SK-N-SH (cell line): ENCODE measurements at regions not wholly inside any gene's neighbourhood (a gene's known extent, or its start where the extent isn't known, plus 50 kb on each side); places are given as distances from the start of the nearest gene placed in this dataset.

Experiments
- CTCF ChIA-PET: fragments of 300-600, 350-600 bp; formaldehyde crosslinking; extraction: SDS; loops from one replicate; lab custom pipeline; 2021; lab: Yijun Ruan, JAX
- POLR2A ChIA-PET: fragments of 350-600 bp; sonication (Branson Sonifier 250); formaldehyde crosslinking; extraction: SDS; loops from one replicate; lab custom pipeline; 2020; ENCODE audit warnings: antibody characterized with exemption, inconsistent platforms; lab: Yijun Ruan, JAX
- DNase-seq: peaks from one replicate; pipeline ENCODE4 v3.0.0; 2012
- H2AFZ ChIP-seq: fragments of 200-600 bp; sonication (generic); 2 replicates; pipeline ENCODE4 v1.8.1; 2016; ENCODE audit warnings: antibody characterized with exemption, mild to moderate bottlenecking, low read depth
- H3F3A ChIP-seq: fragments of 200-600 bp; sonication (generic); replicated peaks from 2 replicates; pipeline ENCODE3; 2016; ENCODE audit warnings: antibody characterized with exemption, mild to moderate bottlenecking; ENCODE audit not compliant: insufficient read depth
- H3K27ac ChIP-seq, 2 experiments: fragments of 200-500 bp in 1 of 2; fragments of 200-600 bp in 1 of 2; sonication (Bioruptor generic) in 1 of 2; sonication (generic), shearing (Covaris generic) in 1 of 2; 2 replicates each; pipeline versions ENCODE4 v1.5.1 to v1.6.1; 2014 to 2016; ENCODE audit warnings: low read depth in 2 of 2, inconsistent platforms in 1 of 2, low read length in 1 of 2, mild to moderate bottlenecking in 1 of 2, mixed read lengths in 1 of 2
- H3K27me3 ChIP-seq: fragments of 200-600 bp; sonication (generic), shearing (Covaris generic); 2 replicates; pipeline ENCODE4 v1.6.1; 2016; ENCODE audit warnings: mixed run types; ENCODE audit not compliant: insufficient read depth
- H3K36me3 ChIP-seq, 2 experiments: fragments of 200-500 bp in 1 of 2; fragments of 200-600 bp in 1 of 2; sonication (Bioruptor generic) in 1 of 2; sonication (generic) in 1 of 2; replicated peaks in 1 of 2; 2 replicates each; pipeline versions ENCODE3 to v1.5.1; 2014 to 2016; ENCODE audit warnings: low read length in 1 of 2, mild to moderate bottlenecking in 1 of 2; ENCODE audit not compliant: insufficient read depth in 2 of 2, control insufficient read depth in 1 of 2
- H3K4me1 ChIP-seq, 2 experiments: fragments of 200-500 bp in 1 of 2; fragments of 200-600 bp in 1 of 2; sonication (Bioruptor generic) in 1 of 2; sonication (generic), shearing (Covaris generic) in 1 of 2; 2 replicates each; pipeline versions ENCODE4 v1.5.1 to v1.6.1; 2014 to 2016; ENCODE audit warnings: low read depth in 1 of 2, low read length in 1 of 2, mixed run types in 1 of 2; ENCODE audit not compliant: insufficient read depth in 2 of 2, control insufficient read depth in 1 of 2
- H3K4me2 ChIP-seq: fragments of 200-600 bp; sonication (generic), shearing (Covaris generic); 2 replicates; pipeline ENCODE4 v1.6.1; 2017; ENCODE audit warnings: mixed run types
- H3K4me3 ChIP-seq, 2 experiments: fragments of 200-500 bp in 1 of 2; fragments of 200-600 bp in 1 of 2; sonication (Bioruptor generic) in 1 of 2; sonication (generic), shearing (Covaris generic) in 1 of 2; 2 replicates each; pipeline versions ENCODE4 v1.5.1 to v1.8.1; 2014 to 2016; ENCODE audit warnings: low read depth in 2 of 2, inconsistent platforms in 1 of 2, low read length in 1 of 2, mild to moderate bottlenecking in 1 of 2, mixed read lengths in 1 of 2, moderate library complexity in 1 of 2
- H3K79me2 ChIP-seq: fragments of 200-600 bp; sonication (generic); 2 replicates; pipeline ENCODE4 v1.8.1; 2017; ENCODE audit warnings: mild to moderate bottlenecking; ENCODE audit not compliant: insufficient read depth
- H3K9ac ChIP-seq: fragments of 200-600 bp; sonication (generic); 2 replicates; pipeline ENCODE4 v1.6.1; 2017; ENCODE audit warnings: mixed run types
- H3K9me2 ChIP-seq: fragments of 200-600 bp; sonication (generic); 2 replicates; pipeline ENCODE4 v1.6.1; 2017; ENCODE audit warnings: mixed run types
- H3K9me3 ChIP-seq: fragments of 200-600 bp; sonication (generic); 2 replicates; pipeline ENCODE4 v1.6.1; 2017; ENCODE audit warnings: mixed run types, mild to moderate bottlenecking, moderate library complexity
- H4K20me1 ChIP-seq: fragments of 200-600 bp; sonication (generic); 2 replicates; pipeline ENCODE4 v1.6.1; 2017; ENCODE audit warnings: mild to moderate bottlenecking, mixed run types; ENCODE audit not compliant: insufficient read depth
- ELF1 ChIP-seq: IDR thresholded peaks from 2 replicates; pipeline ENCODE4 v1.4.0; 2012
- EP300 ChIP-seq, 2 experiments: IDR thresholded peaks; 2 replicates each; pipeline versions ENCODE4 v1.4.0 to v1.6.1; 2012; ENCODE audit warnings: borderline replicate concordance in 1 of 2, low read depth in 1 of 2, low read length in 1 of 2
- MXI1 ChIP-seq: IDR thresholded peaks from 2 replicates; pipeline ENCODE4 v1.6.1; 2012; ENCODE audit warnings: mild to moderate bottlenecking, low read depth, low read length, improper control_type of control experiment
- POLR2AphosphoS5 ChIP-seq: IDR thresholded peaks from 2 replicates; pipeline ENCODE4 v1.6.1; 2012; ENCODE audit warnings: low read depth, low read length
- RXRA ChIP-seq: IDR thresholded peaks from 2 replicates; pipeline ENCODE4 v1.4.0; 2012; ENCODE audit warnings: low read depth, mild to moderate bottlenecking, borderline replicate concordance
- SMC3 ChIP-seq: IDR thresholded peaks from 2 replicates; pipeline ENCODE4 v1.6.1; 2012; ENCODE audit warnings: low read depth, low read length, improper control_type of control experiment
- TAF1 ChIP-seq: IDR thresholded peaks from 2 replicates; pipeline ENCODE4 v1.6.1; 2012; ENCODE audit warnings: low read depth, mild to moderate bottlenecking, low read length, moderate library complexity, borderline replicate concordance
- TEAD4 ChIP-seq: IDR thresholded peaks from 2 replicates; pipeline ENCODE4 v1.4.0; 2012; ENCODE audit warnings: mild to moderate bottlenecking, borderline replicate concordance; ENCODE audit not compliant: insufficient read depth
- YY1 ChIP-seq: IDR thresholded peaks from 2 replicates; pipeline ENCODE4 v1.4.0; 2012; ENCODE audit warnings: low read depth, mild to moderate bottlenecking
- WGBS: methylation state at CpG from one replicate; pipeline ENCODE4 v1.1.6; 2017; ENCODE audit warnings: low lambda C conversion rate; 5-methylcytosine and 5-hydroxymethylcytosine counted together
- TF ChIP-seq, protein P1 (sequence below): IDR thresholded peaks from 2 replicates; pipeline ENCODE4; 2012
- TF ChIP-seq, protein P2 (sequence below): fragments of 200-600 bp; sonication (generic); IDR thresholded peaks from 2 replicates; pipeline ENCODE4 v1.6.1; 2017; ENCODE audit warnings: antibody characterized with exemption, mild to moderate bottlenecking, moderate library complexity
- TF ChIP-seq, protein P3 (sequence below): IDR thresholded peaks from 2 replicates; pipeline ENCODE4 v1.4.0; 2012; ENCODE audit warnings: low read depth
- TF ChIP-seq, protein P4 (sequence below): IDR thresholded peaks from 2 replicates; pipeline ENCODE4 v1.6.1; 2012; ENCODE audit warnings: mild to moderate bottlenecking, low read depth, low read length, moderate library complexity

DNA sequence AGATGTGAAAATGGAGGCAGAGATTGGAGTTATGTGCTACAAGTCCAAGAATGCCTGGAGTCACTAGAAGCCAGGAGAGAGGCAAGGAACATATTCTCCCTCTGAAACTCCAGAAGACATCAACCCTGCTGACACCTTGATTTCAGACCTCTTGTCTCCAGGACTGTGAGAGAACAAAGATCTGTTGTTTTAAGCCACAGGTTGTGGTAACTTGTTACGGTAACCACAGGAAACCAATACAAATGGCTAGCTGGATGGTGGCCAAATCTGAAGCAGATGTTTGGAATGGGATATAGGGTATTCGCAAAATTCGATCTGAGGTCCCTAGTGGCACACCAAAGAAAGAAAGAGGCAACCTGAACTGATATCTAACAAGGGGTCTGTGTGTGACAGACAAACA, 129.0 kb downstream of the HERPUD2 start:
- no peak overlapping the region for H3K9ac ChIP-seq
- CTCF ChIA-PET, result no interaction called here
- H4K20me1 ChIP-seq, result no peaks in the 10 kb centered on the region
- no peak for TF ChIP-seq TAF1
- TF ChIP-seq SMC3, result no peak
- no peak for TF ChIP-seq POLR2AphosphoS5
- TF ChIP-seq, protein P1, sequence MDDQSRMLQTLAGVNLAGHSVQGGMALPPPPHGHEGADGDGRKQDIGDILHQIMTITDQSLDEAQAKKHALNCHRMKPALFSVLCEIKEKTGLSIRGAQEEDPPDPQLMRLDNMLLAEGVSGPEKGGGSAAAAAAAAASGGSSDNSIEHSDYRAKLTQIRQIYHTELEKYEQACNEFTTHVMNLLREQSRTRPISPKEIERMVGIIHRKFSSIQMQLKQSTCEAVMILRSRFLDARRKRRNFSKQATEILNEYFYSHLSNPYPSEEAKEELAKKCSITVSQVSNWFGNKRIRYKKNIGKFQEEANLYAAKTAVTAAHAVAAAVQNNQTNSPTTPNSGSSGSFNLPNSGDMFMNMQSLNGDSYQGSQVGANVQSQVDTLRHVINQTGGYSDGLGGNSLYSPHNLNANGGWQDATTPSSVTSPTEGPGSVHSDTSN, result no peak
- TF ChIP-seq, protein P2, sequence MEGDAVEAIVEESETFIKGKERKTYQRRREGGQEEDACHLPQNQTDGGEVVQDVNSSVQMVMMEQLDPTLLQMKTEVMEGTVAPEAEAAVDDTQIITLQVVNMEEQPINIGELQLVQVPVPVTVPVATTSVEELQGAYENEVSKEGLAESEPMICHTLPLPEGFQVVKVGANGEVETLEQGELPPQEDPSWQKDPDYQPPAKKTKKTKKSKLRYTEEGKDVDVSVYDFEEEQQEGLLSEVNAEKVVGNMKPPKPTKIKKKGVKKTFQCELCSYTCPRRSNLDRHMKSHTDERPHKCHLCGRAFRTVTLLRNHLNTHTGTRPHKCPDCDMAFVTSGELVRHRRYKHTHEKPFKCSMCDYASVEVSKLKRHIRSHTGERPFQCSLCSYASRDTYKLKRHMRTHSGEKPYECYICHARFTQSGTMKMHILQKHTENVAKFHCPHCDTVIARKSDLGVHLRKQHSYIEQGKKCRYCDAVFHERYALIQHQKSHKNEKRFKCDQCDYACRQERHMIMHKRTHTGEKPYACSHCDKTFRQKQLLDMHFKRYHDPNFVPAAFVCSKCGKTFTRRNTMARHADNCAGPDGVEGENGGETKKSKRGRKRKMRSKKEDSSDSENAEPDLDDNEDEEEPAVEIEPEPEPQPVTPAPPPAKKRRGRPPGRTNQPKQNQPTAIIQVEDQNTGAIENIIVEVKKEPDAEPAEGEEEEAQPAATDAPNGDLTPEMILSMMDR, result no peak
- no peak for TF ChIP-seq YY1
- no peak for TF ChIP-seq MXI1
- no peak for TF ChIP-seq EP300 (IDR thresholded peaks at IDR 0.05; ENCODE audit: borderline replicate concordance in 1 of 2, low read depth in 1 of 2, low read length in 1 of 2)
- TF ChIP-seq, all 33 proteins: peak for 0
- H3K27me3 ChIP-seq, result peaks cover 4% of the 10 kb centered on the region
- H3K4me1 ChIP-seq, result no peaks in the 10 kb centered on the region
- H3K79me2 ChIP-seq, result no peaks in the 10 kb centered on the region
- no peaks in the 10 kb centered on the region for H3K36me3 ChIP-seq
- H3K9me2 ChIP-seq, result no peaks in the 10 kb centered on the region
- no peaks in the 10 kb centered on the region for H3F3A ChIP-seq
- 46% methylated on average over 3 of the region's 3 CpGs for WGBS
- H3K9me3 ChIP-seq, result no peaks in the 10 kb centered on the region
- H3K27ac ChIP-seq, result no peak overlapping the region
- no peak overlapping the region for H3K4me3 ChIP-seq
- H2AFZ ChIP-seq, result no peak overlapping the region
- POLR2A ChIA-PET, result no interaction called here
- DNase-seq, result no peak
- H3K4me2 ChIP-seq, result no peak overlapping the region

DNA sequence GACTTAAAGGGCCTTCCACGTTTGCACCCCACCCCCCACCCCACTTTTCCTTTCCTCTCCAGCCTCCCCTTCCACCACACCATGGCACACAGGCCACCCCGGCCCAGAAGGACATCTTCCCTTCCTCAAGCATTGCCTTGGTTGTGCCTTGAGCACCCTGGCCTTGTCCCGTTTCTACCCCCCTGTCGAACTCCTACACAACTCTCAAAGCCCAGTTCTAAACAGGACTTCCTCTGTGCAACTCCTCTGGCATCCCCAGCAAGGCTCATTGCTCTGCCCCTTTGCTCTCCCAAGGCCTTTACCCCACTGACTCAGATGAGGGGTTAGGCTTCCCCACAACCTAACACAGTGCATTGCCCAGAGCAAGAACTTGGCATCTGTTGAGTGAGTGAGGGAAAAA, 136.1 kb downstream of the HERPUD2 start:
- no peak for DNase-seq
- CTCF ChIA-PET, result interaction anchor here (1.6 kb wide), 1 partner anchor 14 kb away, joined by 4 read pairs; no protein-coding TSS in a partner anchor
- H3K27me3 ChIP-seq, result peaks cover 5% of the 10 kb centered on the region; the same call in 1 of the 2 replicates
- H3K36me3 ChIP-seq, result no peaks in the 10 kb centered on the region
- H3K79me2 ChIP-seq, result no peaks in the 10 kb centered on the region
- H4K20me1 ChIP-seq, result no peaks in the 10 kb centered on the region
- TF ChIP-seq, protein P2, result no peak
- TF ChIP-seq RXRA (no peak), ELF1 (no peak), TEAD4 (no peak)
- TF ChIP-seq, protein P3, sequence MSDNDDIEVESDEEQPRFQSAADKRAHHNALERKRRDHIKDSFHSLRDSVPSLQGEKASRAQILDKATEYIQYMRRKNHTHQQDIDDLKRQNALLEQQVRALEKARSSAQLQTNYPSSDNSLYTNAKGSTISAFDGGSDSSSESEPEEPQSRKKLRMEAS, result no peak
- TF ChIP-seq, protein P4, sequence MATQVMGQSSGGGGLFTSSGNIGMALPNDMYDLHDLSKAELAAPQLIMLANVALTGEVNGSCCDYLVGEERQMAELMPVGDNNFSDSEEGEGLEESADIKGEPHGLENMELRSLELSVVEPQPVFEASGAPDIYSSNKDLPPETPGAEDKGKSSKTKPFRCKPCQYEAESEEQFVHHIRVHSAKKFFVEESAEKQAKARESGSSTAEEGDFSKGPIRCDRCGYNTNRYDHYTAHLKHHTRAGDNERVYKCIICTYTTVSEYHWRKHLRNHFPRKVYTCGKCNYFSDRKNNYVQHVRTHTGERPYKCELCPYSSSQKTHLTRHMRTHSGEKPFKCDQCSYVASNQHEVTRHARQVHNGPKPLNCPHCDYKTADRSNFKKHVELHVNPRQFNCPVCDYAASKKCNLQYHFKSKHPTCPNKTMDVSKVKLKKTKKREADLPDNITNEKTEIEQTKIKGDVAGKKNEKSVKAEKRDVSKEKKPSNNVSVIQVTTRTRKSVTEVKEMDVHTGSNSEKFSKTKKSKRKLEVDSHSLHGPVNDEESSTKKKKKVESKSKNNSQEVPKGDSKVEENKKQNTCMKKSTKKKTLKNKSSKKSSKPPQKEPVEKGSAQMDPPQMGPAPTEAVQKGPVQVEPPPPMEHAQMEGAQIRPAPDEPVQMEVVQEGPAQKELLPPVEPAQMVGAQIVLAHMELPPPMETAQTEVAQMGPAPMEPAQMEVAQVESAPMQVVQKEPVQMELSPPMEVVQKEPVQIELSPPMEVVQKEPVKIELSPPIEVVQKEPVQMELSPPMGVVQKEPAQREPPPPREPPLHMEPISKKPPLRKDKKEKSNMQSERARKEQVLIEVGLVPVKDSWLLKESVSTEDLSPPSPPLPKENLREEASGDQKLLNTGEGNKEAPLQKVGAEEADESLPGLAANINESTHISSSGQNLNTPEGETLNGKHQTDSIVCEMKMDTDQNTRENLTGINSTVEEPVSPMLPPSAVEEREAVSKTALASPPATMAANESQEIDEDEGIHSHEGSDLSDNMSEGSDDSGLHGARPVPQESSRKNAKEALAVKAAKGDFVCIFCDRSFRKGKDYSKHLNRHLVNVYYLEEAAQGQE, result no peak
- TF ChIP-seq, all 33 proteins: peak for 0
- H3K4me2 ChIP-seq, result no peak overlapping the region
- 42% methylated on average over 4 of the region's 4 CpGs for WGBS
- H3K9me2 ChIP-seq, result no peaks in the 10 kb centered on the region
- POLR2A ChIA-PET, result no interaction called here
- H2AFZ ChIP-seq, result no peak overlapping the region
- H3F3A ChIP-seq, result no peaks in the 10 kb centered on the region
- no peak overlapping the region for H3K9ac ChIP-seq
- H3K4me3 ChIP-seq, result no peak overlapping the region
- no peaks in the 10 kb centered on the region for H3K9me3 ChIP-seq
- peaks cover 0 to 9% of the 10 kb centered on the region in 2 experiments; a peak in 1 of 4 replicates for H3K4me1 ChIP-seq
- H3K27ac ChIP-seq, result no peak overlapping the region
